Peyer's patch (tissue), 4 donors: ENCODE measurements at regions not wholly inside any gene's neighbourhood (a gene's known extent, or its start where the extent isn't known, plus 50 kb on each side); places are given as distances from the start of the nearest gene placed in this dataset.

Source experiments
- DNase-seq, 3 donors: peaks; one replicate each; pipeline ENCODE4 v3.0.0-alpha.2; 2017 to 2019
- H3K27ac ChIP-seq, 4 donors: fragments of 200-600 bp; sonication (generic); one replicate each; pipeline ENCODE4 v1.5.1; 2016 to 2019
- H3K27me3 ChIP-seq, 2 donors: fragments of 200-600 bp; sonication (generic); one replicate each; pipeline ENCODE4 v1.5.1; 2019
- H3K36me3 ChIP-seq, 3 donors: fragments of 200-600 bp; sonication (generic); one replicate each; pipeline ENCODE4 v1.5.1; 2016 to 2019
- H3K4me1 ChIP-seq, 4 donors: fragments of 200-600 bp; sonication (generic); one replicate each; pipeline ENCODE4 v1.5.1; 2016 to 2019
- H3K4me3 ChIP-seq, 4 donors: fragments of 200-600 bp; sonication (generic); 1 replicate in 3 of 4; 2 replicates in 1 of 4; pipeline ENCODE4 v1.5.1; 2016 to 2019; ENCODE audit warnings: mild to moderate bottlenecking in 1 of 4
- H3K9me3 ChIP-seq, 4 donors: fragments of 200-600 bp; sonication (generic); one replicate each; pipeline ENCODE4 v1.5.1; 2016 to 2019; ENCODE audit warnings: mild to moderate bottlenecking in 1 of 4
- CTCF ChIP-seq, 6 experiments: fragments of 450-650 bp in 4 of 6; fragments of 200-600 bp in 2 of 6; sonication (generic) in 1 of 6; IDR thresholded peaks; one replicate each; pipeline ENCODE4 v1.5.1; 2017 to 2019; ENCODE audit warnings: antibody characterized with exemption in 6 of 6, mild to moderate bottlenecking in 3 of 6, moderate library complexity in 1 of 6
- POLR2A ChIP-seq, 2 donors: fragments of 450-650 bp; IDR thresholded peaks; one replicate each; pipeline ENCODE4 v1.5.1; 2017; ENCODE audit warnings: antibody characterized with exemption in 2 of 2, mild to moderate bottlenecking in 2 of 2, moderate library complexity in 2 of 2

DNA sequence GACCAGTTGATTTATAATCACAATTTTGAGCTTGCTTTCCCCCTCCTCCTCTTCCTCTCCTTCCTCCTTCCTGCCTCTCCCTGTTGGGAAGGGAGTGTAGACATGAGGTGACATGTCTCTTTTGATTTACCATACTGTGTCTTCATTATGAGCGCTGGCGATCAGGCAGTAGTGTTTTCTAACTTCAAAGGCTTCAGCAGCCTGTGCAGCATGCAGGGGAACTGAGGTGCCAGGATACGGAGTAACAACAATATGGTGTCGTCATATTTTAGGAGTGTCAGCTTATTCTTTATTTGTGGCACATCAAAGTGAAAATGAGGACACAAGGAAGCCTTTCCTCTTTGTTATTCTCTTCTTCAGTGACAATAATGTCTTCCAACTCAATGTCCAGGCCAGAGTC is 864.2 kb downstream of the SLC4A3 start:
- H3K9me3 ChIP-seq, result no peaks in the 10 kb centered on the region
- no peak overlapping the region for H3K4me3 ChIP-seq
- no peak overlapping the region for H3K27ac ChIP-seq
- H3K36me3 ChIP-seq, result no peaks in the 10 kb centered on the region
- no peaks in the 10 kb centered on the region for H3K27me3 ChIP-seq
- no peak for TF ChIP-seq CTCF (IDR thresholded peaks at IDR 0.05)
- TF ChIP-seq POLR2A (IDR thresholded peaks at IDR 0.05), result no peak
- H3K4me1 ChIP-seq, result no peaks in the 10 kb centered on the region
- DNase-seq, result no peak

DNA sequence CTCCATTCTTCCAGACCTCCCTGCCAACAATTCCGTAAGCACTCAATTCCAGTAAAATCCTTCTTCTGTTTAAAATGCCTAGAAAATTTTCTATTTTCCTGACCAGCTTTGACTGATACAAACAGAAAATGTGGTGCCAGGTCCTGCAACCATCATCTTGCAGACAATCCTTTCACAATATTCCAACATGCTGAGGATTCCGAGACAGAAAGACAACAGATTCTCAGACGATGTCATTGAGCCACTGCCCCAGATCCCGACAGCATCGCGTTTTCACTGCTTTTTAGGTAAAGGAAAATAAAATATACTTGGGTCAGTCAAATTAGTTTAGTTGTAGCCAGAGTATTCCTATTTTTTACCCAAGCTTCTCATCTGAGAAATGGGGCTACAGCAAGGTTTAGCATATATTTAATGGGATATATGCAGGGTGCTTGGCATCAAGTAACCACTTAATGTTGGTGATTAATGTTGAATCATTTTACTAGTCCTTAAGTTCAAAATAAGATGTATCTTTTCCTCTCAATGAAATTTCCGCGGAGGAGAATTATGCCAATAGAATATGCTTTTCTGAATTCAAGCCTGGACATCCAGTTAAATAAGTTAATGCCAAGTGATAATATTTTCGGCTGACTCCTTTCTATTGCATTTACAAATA is 866.6 kb downstream of the SLC4A3 start:
- TF ChIP-seq POLR2A (IDR thresholded peaks at IDR 0.05) (no peak), CTCF (IDR thresholded peaks at IDR 0.05) (no peak)

GRCh38 chr2:220496513-220496912 is 869.1 kb downstream of the SLC4A3 start:
- Histone ChIP-seq H3K36me3 (no peaks in the 10 kb centered on the region), H3K4me3 (no peak overlapping the region), H3K9me3 (no peaks in the 10 kb centered on the region), H3K27me3 (no peaks in the 10 kb centered on the region), H3K27ac (no peak overlapping the region), H3K4me1 (no peaks in the 10 kb centered on the region)
- no peak for DNase-seq
- TF ChIP-seq CTCF (IDR thresholded peaks at IDR 0.05), result no peak
- TF ChIP-seq POLR2A (IDR thresholded peaks at IDR 0.05), result no peak

More for the DNA sequence above, 866.6 kb downstream of the SLC4A3 start:
- no peak for DNase-seq
- Histone ChIP-seq H3K27ac (no peak overlapping the region), H3K27me3 (no peaks in the 10 kb centered on the region), H3K4me1 (no peaks in the 10 kb centered on the region), H3K9me3 (no peaks in the 10 kb centered on the region), H3K36me3 (no peaks in the 10 kb centered on the region), H3K4me3 (no peak overlapping the region)

DNA sequence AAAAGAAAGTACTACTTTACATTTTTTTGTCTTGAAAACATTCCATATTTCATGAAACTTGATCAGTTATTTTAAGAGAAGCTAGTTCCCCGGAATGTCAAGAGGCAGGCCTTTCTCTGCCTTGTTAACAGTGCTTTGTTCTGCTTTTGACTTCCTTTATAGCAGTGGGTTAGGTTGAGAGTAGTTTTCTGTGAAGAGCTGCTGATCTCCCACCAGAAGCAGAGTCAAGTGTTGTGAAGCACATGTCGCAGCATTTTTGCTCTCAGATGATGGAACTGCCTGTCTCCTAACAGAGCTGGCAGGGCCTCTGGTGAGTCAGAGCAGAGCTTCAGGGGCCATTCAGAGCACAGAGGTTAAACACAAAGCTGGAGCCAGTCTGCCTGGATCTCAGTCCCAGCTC is 871.8 kb downstream of the SLC4A3 start:
- Histone ChIP-seq H3K36me3 (no peaks in the 10 kb centered on the region), H3K4me3 (no peak overlapping the region), H3K4me1 (no peaks in the 10 kb centered on the region), H3K27me3 (no peaks in the 10 kb centered on the region), H3K9me3 (no peaks in the 10 kb centered on the region), H3K27ac (no peak overlapping the region)
- TF ChIP-seq CTCF (IDR thresholded peaks at IDR 0.05) (no peak), POLR2A (IDR thresholded peaks at IDR 0.05) (no peak)
- no peak for DNase-seq

DNA sequence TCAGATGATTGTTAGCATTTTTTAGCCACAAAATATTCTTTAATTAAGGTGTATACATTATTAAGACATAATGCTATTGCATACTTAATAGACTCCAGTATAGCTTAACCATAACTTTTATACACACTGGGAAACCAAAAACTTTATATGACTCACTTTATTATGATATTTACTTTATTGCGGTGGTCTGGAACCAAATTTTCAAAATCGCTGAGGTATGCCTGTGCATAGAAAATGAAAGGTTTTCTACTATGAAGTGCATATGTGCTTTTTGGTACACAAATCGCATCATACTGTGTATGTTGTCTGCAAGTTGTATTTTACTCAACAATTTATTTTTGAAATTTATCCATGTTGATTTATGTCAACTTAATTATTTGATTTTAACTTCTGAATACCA is 875.1 kb downstream of the SLC4A3 start:
- Histone ChIP-seq H3K27ac (no peak overlapping the region), H3K27me3 (no peaks in the 10 kb centered on the region), H3K4me1 (no peaks in the 10 kb centered on the region), H3K36me3 (no peaks in the 10 kb centered on the region), H3K9me3 (no peaks in the 10 kb centered on the region), H3K4me3 (no peak overlapping the region)
- TF ChIP-seq CTCF (IDR thresholded peaks at IDR 0.05), result no peak
- TF ChIP-seq POLR2A (IDR thresholded peaks at IDR 0.05), result no peak
- DNase-seq, result no peak

DNA sequence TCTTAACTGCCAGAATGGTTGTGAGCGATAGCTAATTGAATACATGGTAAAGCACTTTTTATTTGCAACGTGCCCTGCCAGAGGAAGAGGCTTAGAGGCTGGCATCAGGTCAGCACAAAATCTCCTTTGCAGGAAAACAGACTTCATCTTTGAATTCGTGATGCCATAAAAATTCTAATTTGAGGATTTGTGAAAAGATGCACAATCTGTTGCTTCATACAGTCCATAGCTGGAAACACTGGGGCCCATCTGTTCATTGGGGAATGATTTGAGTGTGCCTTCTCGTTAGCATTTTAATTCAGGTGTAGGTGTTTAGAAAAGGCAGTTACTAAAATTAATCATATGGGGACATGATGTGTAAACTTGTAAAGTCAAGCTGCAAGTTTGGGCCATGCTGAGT is 876.0 kb downstream of the SLC4A3 start:
- TF ChIP-seq CTCF (IDR thresholded peaks at IDR 0.05) (no peak), POLR2A (IDR thresholded peaks at IDR 0.05) (no peak)
- DNase-seq, result no peak
- H3K27me3 ChIP-seq, result no peaks in the 10 kb centered on the region
- H3K9me3 ChIP-seq, result no peaks in the 10 kb centered on the region
- H3K4me3 ChIP-seq, result no peak overlapping the region
- no peak overlapping the region for H3K27ac ChIP-seq
- no peaks in the 10 kb centered on the region for H3K36me3 ChIP-seq
- no peaks in the 10 kb centered on the region for H3K4me1 ChIP-seq
